NCI-H128 (cell line): ENCODE measurements at regions not wholly inside any gene's neighbourhood (a gene's known extent, or its start where the extent isn't known, plus 50 kb on each side); places are given as distances from the start of the nearest gene placed in this dataset.

ENCODE experiments used
- DNase-seq: peaks from one replicate; lab custom pipeline; 2025; ENCODE audit not compliant: unreplicated experiment; lab: John Stamatoyannopoulos, UW

GRCh38 chr18:78571063-78571785 lies 408.4 kb upstream of the SALL3 start:
- DNase-seq = no peak

- no peak for DNase-seq
Measured at GRCh38 chr18:78571831-78572347, 407.7 kb upstream of the SALL3 start.

GRCh38 chr18:78573773-78574172 lies 405.8 kb upstream of the SALL3 start:
- no peak for DNase-seq

GRCh38 chr18:78576967-78577366 lies 402.7 kb upstream of the SALL3 start:
- DNase-seq = no peak

GRCh38 chr18:78579449-78579848 lies 400.2 kb upstream of the SALL3 start:
- no peak for DNase-seq

- DNase-seq = no peak
Measured at GRCh38 chr18:78579854-78580577, 399.6 kb upstream of the SALL3 start.

GRCh38 chr18:78580835-78581339 lies 398.7 kb upstream of the SALL3 start:
- no peak for DNase-seq

GRCh38 chr18:78582181-78582709 lies 397.4 kb upstream of the SALL3 start:
- DNase-seq = no peak

- no peak for DNase-seq
Measured at GRCh38 chr18:78582898-78583738, 396.5 kb upstream of the SALL3 start.

GRCh38 chr18:78583739-78584458 lies 395.7 kb upstream of the SALL3 start:
- no peak for DNase-seq

GRCh38 chr18:78584459-78585022 lies 395.1 kb upstream of the SALL3 start:
- DNase-seq = no peak

GRCh38 chr18:78586586-78586985 lies 393.0 kb upstream of the SALL3 start:
- DNase-seq = no peak

- DNase-seq = no peak
Measured at GRCh38 chr18:78587096-78587495, 392.5 kb upstream of the SALL3 start.

- no peak for DNase-seq
Measured at GRCh38 chr18:78587626-78588600, 391.7 kb upstream of the SALL3 start.

- no peak for DNase-seq
Measured at GRCh38 chr18:78589916-78590437, 389.6 kb upstream of the SALL3 start.

GRCh38 chr18:78595453-78595852 lies 384.2 kb upstream of the SALL3 start:
- no peak for DNase-seq

GRCh38 chr18:78595924-78596573 lies 383.6 kb upstream of the SALL3 start:
- no peak for DNase-seq

- DNase-seq = no peak
Measured at GRCh38 chr18:78596794-78597345, 382.7 kb upstream of the SALL3 start.
